DOHH2 (cell line): ENCODE measurements at regions not wholly inside any gene's neighbourhood (a gene's known extent, or its start where the extent isn't known, plus 50 kb on each side); places are given as distances from the start of the nearest gene placed in this dataset.

ENCODE experiments used
- H3F3A ChIP-seq: fragments of 200-600 bp; sonication (generic), shearing (Covaris generic); 2 replicates; pipeline ENCODE4 v1.6.0; 2016; ENCODE audit warnings: antibody characterized with exemption, mild to moderate bottlenecking; ENCODE audit not compliant: control insufficient read depth, insufficient read depth
- H3K27ac ChIP-seq: fragments of 200-600 bp; sonication (generic); 2 replicates; pipeline ENCODE4 v1.5.1; 2014; ENCODE audit warnings: low read depth, mild to moderate bottlenecking, low read length, moderate library complexity
- H3K27me3 ChIP-seq: fragments of 200-600 bp; sonication (generic); 2 replicates; pipeline ENCODE4 v1.6.1; 2014; ENCODE audit warnings: mild to moderate bottlenecking, low read length, mixed read lengths; ENCODE audit not compliant: control insufficient read depth
- H3K36me3 ChIP-seq: fragments of 200-600 bp; sonication (generic); 2 replicates; pipeline ENCODE4 v1.6.1; 2014; ENCODE audit warnings: mild to moderate bottlenecking, low read length, moderate library complexity, mixed read lengths; ENCODE audit not compliant: control insufficient read depth
- H3K4me1 ChIP-seq: fragments of 200-600 bp; sonication (generic); 2 replicates; pipeline ENCODE4 v1.6.1; 2014; ENCODE audit warnings: mild to moderate bottlenecking, low read length, mixed read lengths; ENCODE audit not compliant: control insufficient read depth
- H3K4me2 ChIP-seq: fragments of 200-600 bp; sonication (generic); 2 replicates; pipeline ENCODE4 v1.6.0; 2014; ENCODE audit warnings: mild to moderate bottlenecking, low read length, moderate library complexity
- H3K4me3 ChIP-seq: fragments of 200-600 bp; sonication (generic); 2 replicates; pipeline ENCODE4 v1.5.1; 2014; ENCODE audit warnings: mild to moderate bottlenecking, low read length, mixed read lengths
- H3K79me2 ChIP-seq: fragments of 200-600 bp; sonication (generic); 2 replicates; pipeline ENCODE4 v1.6.1; 2014; ENCODE audit warnings: mild to moderate bottlenecking, low read length, mixed read lengths; ENCODE audit not compliant: control insufficient read depth
- H3K9me2 ChIP-seq: fragments of 200-600 bp; sonication (generic); replicated peaks from 2 replicates; pipeline ENCODE4 v1.6.1; 2014; ENCODE audit warnings: mild to moderate bottlenecking, low read length, mixed read lengths; ENCODE audit not compliant: control insufficient read depth
- H3K9me3 ChIP-seq: fragments of 200-600 bp; sonication (generic); 2 replicates; pipeline ENCODE4 v1.6.1; 2014; ENCODE audit warnings: antibody characterized with exemption, low read length, mixed read lengths; ENCODE audit not compliant: control insufficient read depth, insufficient read depth
- H4K20me1 ChIP-seq: fragments of 200-600 bp; sonication (generic); 2 replicates; pipeline ENCODE4 v1.6.0; 2014; ENCODE audit warnings: low read depth, mild to moderate bottlenecking, antibody characterized with exemption, low read length, moderate library complexity; ENCODE audit not compliant: control insufficient read depth, insufficient read depth
- EZH2phosphoT487 ChIP-seq: fragments of 200-600 bp; sonication (generic); IDR thresholded peaks from 2 replicates; pipeline ENCODE4 v1.6.1; 2017; ENCODE audit warnings: borderline replicate concordance, mild to moderate bottlenecking, antibody characterized with exemption, low read length, moderate library complexity, mixed read lengths
- TF ChIP-seq, protein P1 (sequence below): fragments of 200-600 bp; sonication (generic); IDR thresholded peaks from one replicate; pipeline ENCODE4 v1.5.1; 2014; ENCODE audit warnings: antibody characterized with exemption, mild to moderate bottlenecking, low read depth, low read length; ENCODE audit not compliant: poor library complexity, severe bottlenecking

DNA sequence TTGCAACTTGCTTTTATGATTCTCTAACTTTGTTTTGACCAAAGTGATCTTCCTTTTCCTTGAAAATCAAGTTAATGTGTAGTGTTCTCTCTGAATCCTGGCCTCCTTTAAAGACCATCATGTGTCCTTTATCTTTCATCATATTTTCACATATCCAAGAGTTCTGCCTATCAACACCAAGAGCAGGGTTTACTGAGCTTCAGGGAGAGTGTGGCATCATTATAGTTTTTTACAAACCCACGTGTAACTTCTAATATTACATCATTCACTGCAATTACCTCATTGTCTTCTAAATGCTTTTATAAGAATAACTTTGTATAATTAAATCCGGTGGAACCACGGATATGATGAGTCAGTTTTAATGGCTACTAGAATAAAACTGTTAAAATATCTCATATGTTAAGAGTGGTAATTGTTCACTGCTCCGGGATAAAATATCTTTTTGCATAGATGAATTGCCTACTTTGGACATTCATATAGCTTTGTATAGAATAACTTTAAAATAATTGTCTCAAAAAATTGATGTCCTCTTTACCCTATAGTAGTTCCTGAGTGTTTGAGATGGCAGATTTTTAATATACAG, 248.8 kb upstream of the GRM7 start:
- H3K27ac ChIP-seq, result no peak overlapping the region
- no peaks in the 10 kb centered on the region for H3K9me2 ChIP-seq
- H3K79me2 ChIP-seq, result no peaks in the 10 kb centered on the region
- no peaks in the 10 kb centered on the region for H3K9me3 ChIP-seq
- H3K4me2 ChIP-seq, result no peak overlapping the region
- H3K4me1 ChIP-seq, result no peaks in the 10 kb centered on the region
- no peaks in the 10 kb centered on the region for H3K27me3 ChIP-seq
- no peaks in the 10 kb centered on the region for H4K20me1 ChIP-seq
- no peaks in the 10 kb centered on the region for H3K36me3 ChIP-seq
- TF ChIP-seq, protein P1, sequence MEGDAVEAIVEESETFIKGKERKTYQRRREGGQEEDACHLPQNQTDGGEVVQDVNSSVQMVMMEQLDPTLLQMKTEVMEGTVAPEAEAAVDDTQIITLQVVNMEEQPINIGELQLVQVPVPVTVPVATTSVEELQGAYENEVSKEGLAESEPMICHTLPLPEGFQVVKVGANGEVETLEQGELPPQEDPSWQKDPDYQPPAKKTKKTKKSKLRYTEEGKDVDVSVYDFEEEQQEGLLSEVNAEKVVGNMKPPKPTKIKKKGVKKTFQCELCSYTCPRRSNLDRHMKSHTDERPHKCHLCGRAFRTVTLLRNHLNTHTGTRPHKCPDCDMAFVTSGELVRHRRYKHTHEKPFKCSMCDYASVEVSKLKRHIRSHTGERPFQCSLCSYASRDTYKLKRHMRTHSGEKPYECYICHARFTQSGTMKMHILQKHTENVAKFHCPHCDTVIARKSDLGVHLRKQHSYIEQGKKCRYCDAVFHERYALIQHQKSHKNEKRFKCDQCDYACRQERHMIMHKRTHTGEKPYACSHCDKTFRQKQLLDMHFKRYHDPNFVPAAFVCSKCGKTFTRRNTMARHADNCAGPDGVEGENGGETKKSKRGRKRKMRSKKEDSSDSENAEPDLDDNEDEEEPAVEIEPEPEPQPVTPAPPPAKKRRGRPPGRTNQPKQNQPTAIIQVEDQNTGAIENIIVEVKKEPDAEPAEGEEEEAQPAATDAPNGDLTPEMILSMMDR, result no peak
- no peak for TF ChIP-seq EZH2phosphoT487
- no peaks in the 10 kb centered on the region for H3F3A ChIP-seq
- H3K4me3 ChIP-seq, result no peak overlapping the region

DNA sequence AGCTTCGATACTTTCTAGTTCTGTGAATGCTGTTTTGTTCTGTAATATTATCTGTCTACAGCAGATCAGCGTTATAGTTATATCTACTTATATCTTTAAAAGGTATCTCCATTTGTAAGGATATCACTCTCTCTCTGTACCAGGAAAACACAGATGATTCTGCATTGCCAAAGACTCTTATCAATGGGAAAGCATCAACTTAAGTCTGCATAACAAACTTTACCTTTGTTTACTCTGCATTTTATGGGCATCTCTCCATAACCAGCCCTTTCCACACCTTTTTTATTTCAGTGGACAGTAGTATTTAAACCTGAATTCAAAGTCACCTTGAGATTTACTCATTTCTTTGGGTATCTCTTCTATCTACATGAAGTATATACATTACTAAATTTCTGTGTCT, 238.7 kb upstream of the GRM7 start:
- no peak overlapping the region for H3K4me2 ChIP-seq

DNA sequence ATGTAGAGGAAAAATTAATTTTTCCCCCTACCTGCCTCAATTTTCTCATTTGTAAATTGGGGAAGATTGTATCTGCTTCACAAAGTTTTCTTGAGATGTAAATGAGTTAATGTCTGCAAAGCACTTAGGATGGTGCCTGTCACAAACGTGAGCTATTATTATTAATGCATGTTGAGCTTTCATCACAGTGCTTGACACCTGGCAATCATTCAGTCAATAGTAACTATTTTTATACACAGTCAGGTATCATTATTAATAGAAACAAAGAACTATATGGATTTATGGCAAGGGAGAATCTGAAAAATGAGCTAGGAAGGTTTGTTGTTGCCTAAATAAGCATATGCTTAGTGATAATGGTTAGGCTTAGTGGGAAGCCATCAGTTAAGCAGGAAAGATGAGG, 238.2 kb upstream of the GRM7 start:
- TF ChIP-seq EZH2phosphoT487, result no peak
- TF ChIP-seq, protein P1, result no peak
- Histone ChIP-seq H3K9me3 (no peaks in the 10 kb centered on the region), H3K27me3 (no peaks in the 10 kb centered on the region), H3K4me2 (no peak overlapping the region), H3K4me3 (no peak overlapping the region), H3K79me2 (no peaks in the 10 kb centered on the region), H4K20me1 (no peaks in the 10 kb centered on the region), H3K36me3 (no peaks in the 10 kb centered on the region), H3K27ac (no peak overlapping the region), H3F3A (no peaks in the 10 kb centered on the region), H3K4me1 (no peaks in the 10 kb centered on the region), H3K9me2 (no peaks in the 10 kb centered on the region)

More for the DNA sequence above, 238.7 kb upstream of the GRM7 start:
- H3K9me3 ChIP-seq, result no peaks in the 10 kb centered on the region
- H3K27ac ChIP-seq, result no peak overlapping the region
- no peaks in the 10 kb centered on the region for H3K36me3 ChIP-seq
- no peak overlapping the region for H3K4me3 ChIP-seq
- TF ChIP-seq EZH2phosphoT487, result no peak
- TF ChIP-seq, protein P1, result no peak
- no peaks in the 10 kb centered on the region for H3K9me2 ChIP-seq
- no peaks in the 10 kb centered on the region for H3K79me2 ChIP-seq
- no peaks in the 10 kb centered on the region for H3K27me3 ChIP-seq
- H3F3A ChIP-seq, result no peaks in the 10 kb centered on the region
- H3K4me1 ChIP-seq, result no peaks in the 10 kb centered on the region
- no peaks in the 10 kb centered on the region for H4K20me1 ChIP-seq
